ENCODE measurements at regions not wholly inside any gene's neighbourhood (a gene's known extent, or its start where the extent isn't known, plus 50 kb on each side); places are given as distances from the start of the nearest gene placed in this dataset.

- TF ChIP-seq CTCF (IDR thresholded peaks at IDR 0.05; ENCODE audit: low read length) = no peak
- TF ChIP-seq EZH2 (optimal IDR thresholded peaks at IDR 0.05; ENCODE audit: low read depth, low read length) = no peak
- TF ChIP-seq EZH2phosphoT487 (IDR thresholded peaks at IDR 0.05; ENCODE audit: low read length) = no peak
Observed at GRCh38 chr15:69647142-69647513, 194.5 kb downstream of the RPLP1 start.

Data from MM.1S (cell line).